GF-D8 (cell line): ENCODE measurements at regions not wholly inside any gene's neighbourhood (a gene's known extent, or its start where the extent isn't known, plus 50 kb on each side); places are given as distances from the start of the nearest gene placed in this dataset.

ENCODE experiments used
- DNase-seq: peaks from one replicate; lab custom pipeline; 2025; lab: John Stamatoyannopoulos, UW

GRCh38 chr20:39266989-39267388, 304.8 kb downstream of the DHX35 start:
- no peak for DNase-seq

GRCh38 chr20:39264506-39265172, 302.5 kb downstream of the DHX35 start:
- DNase-seq = no peak

GRCh38 chr20:39263076-39263475, 300.9 kb downstream of the DHX35 start:
- DNase-seq = no peak

- no peak for DNase-seq
Observed at GRCh38 chr20:39259808-39260207, 297.7 kb downstream of the DHX35 start.

GRCh38 chr20:39259010-39259803, 297.1 kb downstream of the DHX35 start:
- no peak for DNase-seq

- DNase-seq = no peak
Observed at GRCh38 chr20:39258253-39258652, 296.1 kb downstream of the DHX35 start.

GRCh38 chr20:39253051-39253755, 291.1 kb downstream of the DHX35 start:
- no peak for DNase-seq

- no peak for DNase-seq
Observed at GRCh38 chr20:39252035-39252434, 289.9 kb downstream of the DHX35 start.

- DNase-seq = no peak
Observed at GRCh38 chr20:39249798-39250197, 287.7 kb downstream of the DHX35 start.

- DNase-seq = no peak
Observed at GRCh38 chr20:39248862-39249485, 286.8 kb downstream of the DHX35 start.

- no peak for DNase-seq
Observed at GRCh38 chr20:39248171-39248861, 286.2 kb downstream of the DHX35 start.

GRCh38 chr20:39246436-39246835, 284.3 kb downstream of the DHX35 start:
- DNase-seq = no peak

- DNase-seq = no peak
Observed at GRCh38 chr20:39245685-39246311, 283.7 kb downstream of the DHX35 start.

GRCh38 chr20:39243962-39244361, 281.8 kb downstream of the DHX35 start:
- DNase-seq = no peak

GRCh38 chr20:39242614-39243013, 280.5 kb downstream of the DHX35 start:
- DNase-seq = no peak

- no peak for DNase-seq
Observed at GRCh38 chr20:39234520-39235095, 272.5 kb downstream of the DHX35 start.

- no peak for DNase-seq
Observed at GRCh38 chr20:39233755-39234154, 271.6 kb downstream of the DHX35 start.

GRCh38 chr20:39227416-39227815, 265.3 kb downstream of the DHX35 start:
- no peak for DNase-seq

- DNase-seq = no peak
Observed at GRCh38 chr20:39225978-39226377, 263.8 kb downstream of the DHX35 start.

GRCh38 chr20:39225536-39225935, 263.4 kb downstream of the DHX35 start:
- DNase-seq = no peak

- DNase-seq = no peak
Observed at GRCh38 chr20:39222101-39222500, 260.0 kb downstream of the DHX35 start.
